Fibroblast of lung (primary cell): ENCODE measurements at regions not wholly inside any gene's neighbourhood (a gene's known extent, or its start where the extent isn't known, plus 50 kb on each side); places are given as distances from the start of the nearest gene placed in this dataset.

Experiments used
- DNase-seq, 2 donors: peaks; one replicate each; pipeline versions ENCODE4 v3.0.0 to v3.0.0-alpha.2; 2010; ENCODE audit warnings: low read depth in 2 of 2
- H2AFZ ChIP-seq: 2 replicates; pipeline ENCODE4 v1.5.1; 2012; ENCODE audit warnings: low read length, control low read depth, inconsistent platforms
- H3K27ac ChIP-seq: 2 replicates; pipeline ENCODE4 v1.5.1; 2011; ENCODE audit warnings: low read length, control low read depth; ENCODE audit not compliant: insufficient read depth
- H3K27me3 ChIP-seq: 2 replicates; pipeline ENCODE4 v1.5.1; 2011; ENCODE audit warnings: mild to moderate bottlenecking, low read length; ENCODE audit not compliant: control insufficient read depth, insufficient read depth
- H3K36me3 ChIP-seq: 2 replicates; pipeline ENCODE4 v1.5.1; 2011; ENCODE audit warnings: low read length; ENCODE audit not compliant: control insufficient read depth, insufficient read depth
- H3K4me1 ChIP-seq: 2 replicates; pipeline ENCODE4 v1.5.1; 2011; ENCODE audit warnings: low read length; ENCODE audit not compliant: control insufficient read depth, insufficient read depth; ENCODE audit errors: extremely low read depth
- H3K4me2 ChIP-seq: 2 replicates; pipeline ENCODE4 v1.5.1; 2011; ENCODE audit warnings: low read length, control low read depth; ENCODE audit not compliant: insufficient read depth; ENCODE audit errors: extremely low read depth
- H3K4me3 ChIP-seq, 4 experiments: fragments of 200-600 bp in 1 of 4; sonication (generic) in 1 of 4; replicated peaks in 1 of 4; 2 replicates each; pipeline ENCODE4 v1.5.1; 2011 to 2016; ENCODE audit warnings: low read length in 4 of 4, low read depth in 3 of 4, mild to moderate bottlenecking in 3 of 4, control low read depth in 2 of 4, inconsistent platforms in 1 of 4, mixed read lengths in 1 of 4; ENCODE audit not compliant: insufficient read depth in 1 of 4; ENCODE audit errors: control extremely low read depth in 1 of 4
- H3K79me2 ChIP-seq: 2 replicates; pipeline ENCODE4 v1.5.1; 2012; ENCODE audit warnings: mild to moderate bottlenecking, low read length, inconsistent platforms; ENCODE audit not compliant: control insufficient read depth, insufficient read depth
- H3K9ac ChIP-seq: 2 replicates; pipeline ENCODE4 v1.5.1; 2011; ENCODE audit warnings: mild to moderate bottlenecking, low read length, control low read depth; ENCODE audit not compliant: insufficient read depth
- H3K9me3 ChIP-seq: 2 replicates; pipeline ENCODE4 v1.5.1; 2012; ENCODE audit warnings: low read depth, low read length; ENCODE audit not compliant: control insufficient read depth, insufficient read depth
- H4K20me1 ChIP-seq: 2 replicates; pipeline ENCODE4 v1.5.1; 2011; ENCODE audit warnings: low read length; ENCODE audit not compliant: control insufficient read depth, insufficient read depth; ENCODE audit errors: extremely low read depth
- EZH2 ChIP-seq: IDR thresholded peaks from 2 replicates; pipeline ENCODE4 v1.5.1; 2012; ENCODE audit warnings: low read length, control low read depth, mild to moderate bottlenecking; ENCODE audit errors: missing control alignments
- TF ChIP-seq, protein P1 (sequence below), 2 donors: IDR thresholded peaks in 1 of 2; conservative IDR thresholded peaks in 1 of 2; 1 replicate in 1 of 2; 2 replicates in 1 of 2; pipeline ENCODE4 v1.5.1; 2011 to 2012; ENCODE audit warnings: low read length in 2 of 2, control low read depth in 1 of 2, inconsistent platforms in 1 of 2, low read depth in 1 of 2, mild to moderate bottlenecking in 1 of 2

DNA sequence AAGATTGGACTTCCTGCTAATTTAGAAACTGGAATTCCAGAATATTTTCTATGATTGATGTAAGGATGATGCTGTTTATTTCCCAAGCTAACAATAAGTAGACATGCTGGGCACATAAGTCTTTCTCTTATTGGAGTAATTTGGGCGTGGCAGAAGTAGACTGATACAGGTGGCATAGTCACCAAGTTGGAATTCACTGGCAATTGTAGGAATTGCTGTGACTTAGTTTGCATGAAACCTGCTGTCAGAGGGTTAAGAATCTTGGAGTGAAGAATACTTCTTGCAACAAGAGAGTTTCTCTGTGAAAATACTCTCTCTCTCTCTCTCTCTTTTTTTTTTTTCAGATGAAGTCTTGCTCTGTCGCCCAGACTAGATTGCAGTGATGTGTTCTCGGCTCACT lies 569.7 kb downstream of the REEP3 start:
- no peaks in the 10 kb centered on the region for H3K36me3 ChIP-seq
- no peak for TF ChIP-seq EZH2
- TF ChIP-seq, protein P1, sequence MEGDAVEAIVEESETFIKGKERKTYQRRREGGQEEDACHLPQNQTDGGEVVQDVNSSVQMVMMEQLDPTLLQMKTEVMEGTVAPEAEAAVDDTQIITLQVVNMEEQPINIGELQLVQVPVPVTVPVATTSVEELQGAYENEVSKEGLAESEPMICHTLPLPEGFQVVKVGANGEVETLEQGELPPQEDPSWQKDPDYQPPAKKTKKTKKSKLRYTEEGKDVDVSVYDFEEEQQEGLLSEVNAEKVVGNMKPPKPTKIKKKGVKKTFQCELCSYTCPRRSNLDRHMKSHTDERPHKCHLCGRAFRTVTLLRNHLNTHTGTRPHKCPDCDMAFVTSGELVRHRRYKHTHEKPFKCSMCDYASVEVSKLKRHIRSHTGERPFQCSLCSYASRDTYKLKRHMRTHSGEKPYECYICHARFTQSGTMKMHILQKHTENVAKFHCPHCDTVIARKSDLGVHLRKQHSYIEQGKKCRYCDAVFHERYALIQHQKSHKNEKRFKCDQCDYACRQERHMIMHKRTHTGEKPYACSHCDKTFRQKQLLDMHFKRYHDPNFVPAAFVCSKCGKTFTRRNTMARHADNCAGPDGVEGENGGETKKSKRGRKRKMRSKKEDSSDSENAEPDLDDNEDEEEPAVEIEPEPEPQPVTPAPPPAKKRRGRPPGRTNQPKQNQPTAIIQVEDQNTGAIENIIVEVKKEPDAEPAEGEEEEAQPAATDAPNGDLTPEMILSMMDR (conservative IDR thresholded peaks at IDR 0.05 in 1 of 2, IDR thresholded peaks at IDR 0.05 in 1 of 2; ENCODE audit: low read depth in 1 of 2, low read length in 2 of 2) = no peak
- H4K20me1 ChIP-seq = no peaks in the 10 kb centered on the region
- H3K27me3 ChIP-seq = no peaks in the 10 kb centered on the region
- no peaks in the 10 kb centered on the region for H3K79me2 ChIP-seq
- H3K4me2 ChIP-seq = no peak overlapping the region
- no peaks in the 10 kb centered on the region for H3K9me3 ChIP-seq
- H3K9ac ChIP-seq = no peak overlapping the region
- no peak overlapping the region for H3K27ac ChIP-seq
- H3K4me3 ChIP-seq = no peak overlapping the region
- no peak for DNase-seq
- H2AFZ ChIP-seq = no peak overlapping the region
- H3K4me1 ChIP-seq = no peaks in the 10 kb centered on the region

DNA sequence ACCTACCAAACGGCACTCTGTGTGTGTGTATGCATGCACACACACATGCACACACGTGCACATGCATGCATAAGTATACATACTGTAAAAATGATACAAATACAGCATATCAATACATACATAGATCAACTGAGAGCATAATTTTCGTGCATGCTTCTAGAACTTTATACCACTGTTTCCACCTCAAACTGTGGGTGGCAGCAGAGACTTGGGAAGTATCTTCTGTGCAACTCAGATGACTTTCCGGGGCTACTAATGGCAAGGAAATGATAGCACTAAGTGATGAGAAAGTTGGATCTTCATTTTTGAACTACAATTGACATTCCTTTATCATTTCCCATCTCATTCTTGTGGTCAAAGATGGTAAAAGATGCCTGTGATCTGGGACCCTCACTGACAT lies 570.7 kb downstream of the REEP3 start:
- TF ChIP-seq, protein P1 (conservative IDR thresholded peaks at IDR 0.05 in 1 of 2, IDR thresholded peaks at IDR 0.05 in 1 of 2; ENCODE audit: low read depth in 1 of 2, low read length in 2 of 2) = peak in 1 of 2 donors; percentile 16
- no peak for TF ChIP-seq EZH2
- no peaks in the 10 kb centered on the region for H3K4me1 ChIP-seq
- no peaks in the 10 kb centered on the region for H4K20me1 ChIP-seq
- H3K9me3 ChIP-seq = no peaks in the 10 kb centered on the region
- H2AFZ ChIP-seq = no peak overlapping the region
- H3K4me2 ChIP-seq = no peak overlapping the region
- DNase-seq = peak in 1 of 2 donors; percentile 3
- no peaks in the 10 kb centered on the region for H3K79me2 ChIP-seq
- H3K36me3 ChIP-seq = no peaks in the 10 kb centered on the region
- H3K27me3 ChIP-seq = no peaks in the 10 kb centered on the region
- H3K27ac ChIP-seq = no peak overlapping the region
- no peak overlapping the region for H3K4me3 ChIP-seq
- no peak overlapping the region for H3K9ac ChIP-seq

DNA sequence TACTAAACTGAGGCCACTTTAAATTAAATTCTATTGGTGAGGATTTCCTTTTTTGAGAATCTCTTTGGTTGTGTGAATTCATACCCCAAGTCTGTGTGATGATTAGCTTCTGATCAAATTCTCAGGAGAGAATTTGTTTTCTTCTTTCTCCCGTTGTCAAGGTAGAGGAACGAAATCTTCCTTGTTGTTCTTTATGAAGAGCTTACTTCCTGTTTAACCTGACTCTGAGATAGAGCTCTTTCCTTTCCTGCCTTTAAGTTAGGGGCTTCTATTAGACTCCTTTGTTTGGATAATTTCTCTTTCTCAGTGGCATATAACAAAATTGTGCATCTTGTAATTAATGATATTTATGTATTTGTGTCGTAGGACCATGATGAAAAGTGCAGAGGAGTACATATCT lies 572.1 kb downstream of the REEP3 start:
- H3K4me1 ChIP-seq = no peaks in the 10 kb centered on the region
- H3K27ac ChIP-seq = no peak overlapping the region
- no peak overlapping the region for H2AFZ ChIP-seq
- TF ChIP-seq, protein P1 (conservative IDR thresholded peaks at IDR 0.05 in 1 of 2, IDR thresholded peaks at IDR 0.05 in 1 of 2; ENCODE audit: low read depth in 1 of 2, low read length in 2 of 2) = no peak
- no peak for TF ChIP-seq EZH2
- H3K9ac ChIP-seq = no peak overlapping the region
- no peaks in the 10 kb centered on the region for H3K27me3 ChIP-seq
- no peak overlapping the region for H3K4me2 ChIP-seq
- H3K9me3 ChIP-seq = no peaks in the 10 kb centered on the region
- DNase-seq = no peak
- H3K4me3 ChIP-seq = no peak overlapping the region
- H4K20me1 ChIP-seq = no peaks in the 10 kb centered on the region
- no peaks in the 10 kb centered on the region for H3K79me2 ChIP-seq
- no peaks in the 10 kb centered on the region for H3K36me3 ChIP-seq
